ENCODE measurements at regions not wholly inside any gene's neighbourhood (a gene's known extent, or its start where the extent isn't known, plus 50 kb on each side); places are given as distances from the start of the nearest gene placed in this dataset.

DNA sequence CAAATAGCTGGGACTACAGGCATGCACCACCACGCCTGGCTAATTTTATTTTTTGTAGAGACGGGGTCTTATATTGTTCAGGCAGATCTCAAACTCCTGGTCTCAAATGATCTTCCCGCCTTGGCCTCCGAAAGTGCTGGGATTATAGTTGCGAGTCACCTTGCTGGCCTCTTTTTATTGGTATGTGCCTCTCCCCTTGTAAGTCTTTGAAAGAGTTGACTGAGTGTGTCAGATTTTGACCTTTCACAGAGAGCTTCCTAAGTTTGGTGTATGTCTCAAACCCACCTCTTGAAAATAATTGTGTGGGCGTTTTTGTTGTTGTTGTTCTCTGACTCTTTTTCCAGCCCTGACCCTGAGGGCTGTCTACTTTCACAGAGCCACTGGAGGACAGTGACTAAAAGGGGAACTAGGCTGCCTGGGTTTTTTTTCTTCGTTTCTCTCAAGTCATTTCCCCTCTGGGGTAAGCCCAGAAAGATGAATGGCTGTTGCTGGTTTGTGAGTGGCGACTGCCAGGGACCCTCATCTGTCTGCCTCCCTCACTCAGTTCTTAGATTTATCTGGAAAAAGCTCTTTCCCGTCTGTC is 262.8 kb downstream of the ZEB1 start:
- Histone ChIP-seq H3K36me3 (no peaks in the 10 kb centered on the region), H3K4me1 (peaks cover 5 to 36% (median 23%) of the 10 kb centered on the region in 3 donors), H3K27ac (peak overlapping the region in 3 of 4 donors; percentile 41 to 53 (median 53)), H3K4me3 (no peak overlapping the region), H3K9me3 (peaks cover 0 to 6% (median 0%) of the 10 kb centered on the region in 3 donors), H3K27me3 (no peaks in the 10 kb centered on the region)
- ATAC-seq = no peak
- TF ChIP-seq EP300 (IDR thresholded peaks at IDR 0.05) (no peak), POLR2A (IDR thresholded peaks at IDR 0.05) (no peak), POLR2AphosphoS5 (IDR thresholded peaks at IDR 0.05) (no peak)
- TF ChIP-seq, protein P1, sequence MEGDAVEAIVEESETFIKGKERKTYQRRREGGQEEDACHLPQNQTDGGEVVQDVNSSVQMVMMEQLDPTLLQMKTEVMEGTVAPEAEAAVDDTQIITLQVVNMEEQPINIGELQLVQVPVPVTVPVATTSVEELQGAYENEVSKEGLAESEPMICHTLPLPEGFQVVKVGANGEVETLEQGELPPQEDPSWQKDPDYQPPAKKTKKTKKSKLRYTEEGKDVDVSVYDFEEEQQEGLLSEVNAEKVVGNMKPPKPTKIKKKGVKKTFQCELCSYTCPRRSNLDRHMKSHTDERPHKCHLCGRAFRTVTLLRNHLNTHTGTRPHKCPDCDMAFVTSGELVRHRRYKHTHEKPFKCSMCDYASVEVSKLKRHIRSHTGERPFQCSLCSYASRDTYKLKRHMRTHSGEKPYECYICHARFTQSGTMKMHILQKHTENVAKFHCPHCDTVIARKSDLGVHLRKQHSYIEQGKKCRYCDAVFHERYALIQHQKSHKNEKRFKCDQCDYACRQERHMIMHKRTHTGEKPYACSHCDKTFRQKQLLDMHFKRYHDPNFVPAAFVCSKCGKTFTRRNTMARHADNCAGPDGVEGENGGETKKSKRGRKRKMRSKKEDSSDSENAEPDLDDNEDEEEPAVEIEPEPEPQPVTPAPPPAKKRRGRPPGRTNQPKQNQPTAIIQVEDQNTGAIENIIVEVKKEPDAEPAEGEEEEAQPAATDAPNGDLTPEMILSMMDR (IDR thresholded peaks at IDR 0.05) = no peak
- WGBS, 2 donors (ENCODE audit: low coverage in 1 of 2) = 66 to 69% methylated on average over 6 to 9 of the region's 9 CpGs

DNA sequence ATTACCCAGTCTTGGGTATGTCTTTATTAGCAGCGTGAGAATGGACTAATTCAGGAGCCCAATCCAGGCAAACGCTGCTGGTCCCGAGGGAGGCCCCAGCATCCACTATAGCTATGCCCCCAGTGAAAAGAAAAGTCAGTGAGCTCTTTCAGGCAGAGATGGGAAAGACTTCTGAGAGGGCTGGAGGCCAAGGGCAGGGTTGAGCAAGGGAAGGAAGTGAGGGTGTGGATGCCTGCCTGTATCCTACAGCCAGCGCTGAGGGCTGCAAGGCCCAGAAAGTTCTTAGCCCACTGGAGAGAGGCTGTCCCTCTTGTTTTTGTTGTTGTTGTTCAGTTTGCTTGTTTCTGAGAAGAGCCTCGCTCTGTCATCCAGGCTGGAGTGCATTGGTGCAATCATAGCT is 261.6 kb downstream of the ZEB1 start:
- peaks cover 5 to 36% (median 23%) of the 10 kb centered on the region in 3 donors for H3K4me1 ChIP-seq
- H3K36me3 ChIP-seq = no peaks in the 10 kb centered on the region
- H3K4me3 ChIP-seq = no peak overlapping the region
- peaks cover 0 to 6% (median 0%) of the 10 kb centered on the region in 3 donors for H3K9me3 ChIP-seq
- no peak for ATAC-seq
- no peaks in the 10 kb centered on the region for H3K27me3 ChIP-seq
- TF ChIP-seq, protein P1 (IDR thresholded peaks at IDR 0.05) = no peak
- TF ChIP-seq POLR2AphosphoS5 (IDR thresholded peaks at IDR 0.05) (no peak), EP300 (IDR thresholded peaks at IDR 0.05) (no peak), POLR2A (IDR thresholded peaks at IDR 0.05) (no peak)
- no CpG with 5 or more reads among the region's 5 CpGs for WGBS, 2 donors (ENCODE audit: low coverage in 1 of 2)
- H3K27ac ChIP-seq = no peak overlapping the region

Small RNA genes in the stretch of these regions (small RNA-seq; reads per million reads assigned to genes)
- gene AL161935.2 = 0 reads per million in 4 donors

Measured in gastroesophageal sphincter (tissue), 4 donors.